ENCODE measurements at regions not wholly inside any gene's neighbourhood (a gene's known extent, or its start where the extent isn't known, plus 50 kb on each side); places are given as distances from the start of the nearest gene placed in this dataset.

DNA sequence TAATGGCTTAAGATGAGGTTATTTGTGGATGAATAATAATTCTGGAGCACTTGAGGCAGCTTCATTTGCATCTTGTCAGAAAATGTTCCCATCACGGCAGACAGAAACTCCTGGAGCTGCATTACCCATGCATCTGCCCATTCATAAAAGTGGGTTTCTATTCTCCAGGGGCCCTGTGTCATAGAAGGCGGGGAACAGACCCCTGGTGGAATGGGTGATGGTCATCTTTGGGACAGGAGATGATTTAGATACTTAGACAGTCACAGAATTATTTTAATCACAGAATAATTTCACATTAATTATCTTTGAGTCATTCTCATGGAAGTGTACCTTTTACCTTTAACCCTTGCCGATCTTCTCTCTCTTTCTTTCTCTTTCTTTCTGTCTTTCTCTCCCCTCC is 980.7 kb upstream of the TMEM132C start:
- Histone ChIP-seq H3K9me3 (ENCODE audit: control insufficient read depth in 1 of 2, low read length in 2 of 2) (no peaks in the 10 kb centered on the region), H3K27me3 (ENCODE audit: control insufficient read depth in 1 of 2, insufficient read depth in 2 of 2, low read length in 2 of 2) (no peaks in the 10 kb centered on the region), H3K4me3 (ENCODE audit: low read depth in 1 of 2, low read length in 2 of 2) (no peak overlapping the region), H3K9ac (ENCODE audit: low read depth in 1 of 2, low read length in 2 of 2) (no peak overlapping the region), H3K4me1 (ENCODE audit: control insufficient read depth in 1 of 2, insufficient read depth in 2 of 2, low read length in 2 of 2) (no peaks in the 10 kb centered on the region), H3K36me3 (ENCODE audit: control insufficient read depth in 1 of 2, insufficient read depth in 2 of 2, low read length in 2 of 2) (no peaks in the 10 kb centered on the region), H3K27ac (ENCODE audit: low read depth, low read length) (no peak overlapping the region)

DNA sequence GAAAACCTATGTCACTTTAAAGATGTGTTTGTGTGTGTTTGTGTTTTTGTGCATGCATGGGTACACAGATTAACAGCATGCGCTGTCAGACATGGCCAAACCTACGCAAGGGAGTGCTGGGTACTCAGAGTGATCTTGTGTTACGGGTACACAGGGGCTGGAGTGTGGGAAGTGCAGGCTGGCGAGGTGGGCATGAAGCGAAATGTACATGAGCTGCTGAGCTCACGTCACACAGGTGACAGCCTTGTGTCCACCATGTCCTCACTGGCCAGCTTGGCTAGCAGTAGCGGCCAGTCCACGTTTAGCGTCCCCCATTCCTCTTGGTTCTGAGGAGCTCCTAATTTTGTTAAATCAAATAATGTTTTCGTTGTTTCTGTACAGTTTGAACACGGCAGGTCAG is 979.7 kb upstream of the TMEM132C start:
- Histone ChIP-seq H3K4me3 (ENCODE audit: low read depth in 1 of 2, low read length in 2 of 2) (no peak overlapping the region), H3K9me3 (ENCODE audit: control insufficient read depth in 1 of 2, low read length in 2 of 2) (no peaks in the 10 kb centered on the region), H3K4me1 (ENCODE audit: control insufficient read depth in 1 of 2, insufficient read depth in 2 of 2, low read length in 2 of 2) (no peaks in the 10 kb centered on the region), H3K27me3 (ENCODE audit: control insufficient read depth in 1 of 2, insufficient read depth in 2 of 2, low read length in 2 of 2) (no peaks in the 10 kb centered on the region), H3K9ac (ENCODE audit: low read depth in 1 of 2, low read length in 2 of 2) (no peak overlapping the region), H3K27ac (ENCODE audit: low read depth, low read length) (no peak overlapping the region), H3K36me3 (ENCODE audit: control insufficient read depth in 1 of 2, insufficient read depth in 2 of 2, low read length in 2 of 2) (no peaks in the 10 kb centered on the region)

DNA sequence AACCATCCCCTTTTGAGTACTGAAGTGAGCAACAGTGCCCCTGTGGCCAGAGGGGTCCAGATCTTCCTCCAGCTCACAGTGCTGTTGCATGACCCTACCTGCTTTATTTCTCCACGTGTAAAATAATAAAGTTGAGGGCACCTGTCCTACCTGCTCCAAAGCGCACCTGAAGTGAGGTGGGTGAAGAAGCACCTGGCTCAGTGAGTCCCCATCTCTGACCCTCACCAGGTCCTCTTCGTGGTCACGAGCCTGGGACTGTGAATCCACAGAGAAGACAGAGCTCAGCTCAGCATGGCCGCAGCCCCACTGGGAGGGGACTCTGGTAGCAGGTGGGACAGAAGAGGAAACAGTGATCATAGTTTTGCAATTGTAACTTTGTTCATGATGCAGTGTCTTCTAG is 976.7 kb upstream of the TMEM132C start:
- no peaks in the 10 kb centered on the region for H3K36me3 ChIP-seq (ENCODE audit: control insufficient read depth in 1 of 2, insufficient read depth in 2 of 2, low read length in 2 of 2)
- H3K4me1 ChIP-seq (ENCODE audit: control insufficient read depth in 1 of 2, insufficient read depth in 2 of 2, low read length in 2 of 2): no peaks in the 10 kb centered on the region

DNA sequence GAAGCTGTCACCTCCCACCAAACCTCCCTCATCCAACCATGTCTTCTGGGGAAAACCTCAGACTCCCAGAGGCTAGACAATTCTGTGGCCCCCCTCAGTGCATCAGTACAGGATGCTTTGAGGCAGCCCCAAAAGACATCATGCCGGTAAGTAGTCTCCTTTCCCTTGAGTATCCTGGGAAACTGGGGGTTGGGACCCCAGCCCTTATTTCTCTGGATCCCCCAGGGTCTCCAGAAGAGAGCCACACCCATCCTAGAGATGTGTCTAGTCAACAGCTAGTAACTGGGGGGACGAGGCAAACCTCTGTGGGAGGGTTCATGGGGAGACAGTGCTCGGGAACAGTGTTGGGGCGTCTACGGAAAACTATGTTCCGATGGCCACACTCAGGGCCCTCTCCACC is 974.2 kb upstream of the TMEM132C start:
- H3K9ac ChIP-seq (ENCODE audit: low read depth in 1 of 2, low read length in 2 of 2): no peak overlapping the region
- no peaks in the 10 kb centered on the region for H3K4me1 ChIP-seq (ENCODE audit: control insufficient read depth in 1 of 2, insufficient read depth in 2 of 2, low read length in 2 of 2)
- no peaks in the 10 kb centered on the region for H3K9me3 ChIP-seq (ENCODE audit: control insufficient read depth in 1 of 2, low read length in 2 of 2)
- H3K4me3 ChIP-seq (ENCODE audit: low read depth in 1 of 2, low read length in 2 of 2): no peak overlapping the region
- H3K27me3 ChIP-seq (ENCODE audit: control insufficient read depth in 1 of 2, insufficient read depth in 2 of 2, low read length in 2 of 2): no peaks in the 10 kb centered on the region
- no peak overlapping the region for H3K27ac ChIP-seq (ENCODE audit: low read depth, low read length)
- no peaks in the 10 kb centered on the region for H3K36me3 ChIP-seq (ENCODE audit: control insufficient read depth in 1 of 2, insufficient read depth in 2 of 2, low read length in 2 of 2)

More for the DNA sequence above, 976.7 kb upstream of the TMEM132C start:
- no peak overlapping the region for H3K27ac ChIP-seq (ENCODE audit: low read depth, low read length)
- H3K9ac ChIP-seq (ENCODE audit: low read depth in 1 of 2, low read length in 2 of 2): no peak overlapping the region
- no peak overlapping the region for H3K4me3 ChIP-seq (ENCODE audit: low read depth in 1 of 2, low read length in 2 of 2)
- no peaks in the 10 kb centered on the region for H3K27me3 ChIP-seq (ENCODE audit: control insufficient read depth in 1 of 2, insufficient read depth in 2 of 2, low read length in 2 of 2)
- H3K9me3 ChIP-seq (ENCODE audit: control insufficient read depth in 1 of 2, low read length in 2 of 2): no peaks in the 10 kb centered on the region

DNA sequence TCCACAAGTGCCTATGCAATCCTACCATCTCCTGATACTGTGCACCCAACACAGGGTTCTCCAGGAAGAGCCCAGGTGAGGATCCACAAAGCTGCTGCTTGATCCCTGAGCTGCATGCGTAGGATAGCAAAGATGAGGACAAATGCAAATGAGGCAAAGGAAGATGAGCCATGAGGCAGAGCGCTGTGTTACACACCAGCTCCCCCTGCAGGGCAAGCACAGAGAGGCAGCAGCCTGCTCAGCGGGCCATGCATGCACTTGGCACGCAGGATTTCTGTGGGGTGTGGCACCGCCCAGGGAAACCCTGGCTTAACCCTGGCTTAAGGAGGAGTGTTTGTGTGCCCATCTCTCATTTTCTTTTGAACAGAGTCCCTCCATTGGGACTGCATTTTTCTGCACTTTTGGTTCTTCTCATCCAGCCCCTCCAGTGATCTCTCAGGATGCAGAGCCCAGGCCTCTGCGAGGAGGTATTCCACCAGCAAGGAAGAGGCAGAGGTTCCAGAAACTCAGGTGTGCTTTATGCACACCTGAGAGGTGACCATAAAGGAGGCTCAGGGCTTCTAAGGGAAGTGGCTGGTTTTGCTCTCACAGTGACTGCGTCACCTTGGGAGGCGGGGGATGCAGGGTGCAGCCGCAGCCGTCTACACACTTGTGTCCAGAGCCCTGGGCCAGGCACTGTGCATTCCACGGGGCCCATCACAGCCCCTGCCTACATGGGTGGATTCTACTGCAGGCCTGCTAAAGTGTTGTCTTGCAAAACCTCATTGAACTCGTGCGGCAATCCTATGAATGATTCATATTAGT is 973.3 kb upstream of the TMEM132C start:
- H3K27me3 ChIP-seq (ENCODE audit: control insufficient read depth in 1 of 2, insufficient read depth in 2 of 2, low read length in 2 of 2): no peaks in the 10 kb centered on the region
- no peak overlapping the region for H3K4me3 ChIP-seq (ENCODE audit: low read depth in 1 of 2, low read length in 2 of 2)
- no peak overlapping the region for H3K9ac ChIP-seq (ENCODE audit: low read depth in 1 of 2, low read length in 2 of 2)
- no peaks in the 10 kb centered on the region for H3K4me1 ChIP-seq (ENCODE audit: control insufficient read depth in 1 of 2, insufficient read depth in 2 of 2, low read length in 2 of 2)
- no peaks in the 10 kb centered on the region for H3K9me3 ChIP-seq (ENCODE audit: control insufficient read depth in 1 of 2, low read length in 2 of 2)
- no peak overlapping the region for H3K27ac ChIP-seq (ENCODE audit: low read depth, low read length)
- no peaks in the 10 kb centered on the region for H3K36me3 ChIP-seq (ENCODE audit: control insufficient read depth in 1 of 2, insufficient read depth in 2 of 2, low read length in 2 of 2)

DNA sequence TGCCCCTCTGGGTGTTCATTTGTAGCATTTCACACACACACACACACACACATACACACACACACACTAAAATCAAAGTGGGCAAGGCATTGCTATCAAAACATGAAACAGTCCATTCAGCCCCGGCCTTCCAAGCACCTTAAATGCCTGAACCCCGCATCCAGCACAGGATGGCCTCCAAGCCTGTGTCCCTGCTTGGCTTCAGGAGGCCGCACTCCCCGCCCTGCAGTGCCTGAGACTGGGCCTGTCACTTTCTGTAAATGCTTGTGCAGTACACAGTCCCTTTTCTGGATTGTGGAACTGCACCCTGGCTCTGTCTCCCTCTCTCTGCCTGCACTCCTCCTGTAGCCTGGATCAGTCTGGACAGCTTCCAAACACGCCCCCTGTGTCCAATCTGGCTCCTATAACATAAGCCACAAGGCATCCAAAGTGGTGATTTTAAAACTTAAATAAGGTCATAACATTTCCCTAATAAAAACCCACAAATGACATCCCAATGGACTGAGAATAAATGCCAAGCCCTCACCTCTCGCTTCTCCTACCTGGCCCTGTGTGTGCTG is 972.2 kb upstream of the TMEM132C start:
- Histone ChIP-seq H3K9ac (ENCODE audit: low read depth in 1 of 2, low read length in 2 of 2) (no peak overlapping the region), H3K4me3 (ENCODE audit: low read depth in 1 of 2, low read length in 2 of 2) (no peak overlapping the region), H3K9me3 (ENCODE audit: control insufficient read depth in 1 of 2, low read length in 2 of 2) (no peaks in the 10 kb centered on the region), H3K4me1 (ENCODE audit: control insufficient read depth in 1 of 2, insufficient read depth in 2 of 2, low read length in 2 of 2) (no peaks in the 10 kb centered on the region), H3K36me3 (ENCODE audit: control insufficient read depth in 1 of 2, insufficient read depth in 2 of 2, low read length in 2 of 2) (no peaks in the 10 kb centered on the region), H3K27me3 (ENCODE audit: control insufficient read depth in 1 of 2, insufficient read depth in 2 of 2, low read length in 2 of 2) (no peaks in the 10 kb centered on the region), H3K27ac (ENCODE audit: low read depth, low read length) (no peak overlapping the region)

DNA sequence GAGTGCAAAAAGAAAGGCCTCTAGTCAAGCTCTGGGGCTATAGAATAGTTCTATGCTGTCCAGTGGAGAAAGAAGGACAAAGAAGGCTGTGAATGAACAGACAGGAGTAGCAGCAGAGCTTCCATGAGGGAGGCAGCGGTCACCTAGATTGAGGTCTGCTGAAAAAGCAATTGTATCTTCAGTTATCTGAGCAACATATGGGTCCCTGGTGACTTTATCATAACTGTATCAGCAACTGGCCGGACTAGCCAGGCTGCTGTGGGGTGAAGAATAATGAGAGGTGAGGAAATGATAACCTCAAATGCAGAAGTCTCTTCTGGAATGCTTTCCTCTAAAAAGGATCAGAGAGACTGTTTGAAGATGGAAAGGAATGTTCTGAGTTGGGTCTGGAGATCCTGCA is 971.3 kb upstream of the TMEM132C start:
- Histone ChIP-seq H3K9ac (ENCODE audit: low read depth in 1 of 2, low read length in 2 of 2) (no peak overlapping the region), H3K4me1 (ENCODE audit: control insufficient read depth in 1 of 2, insufficient read depth in 2 of 2, low read length in 2 of 2) (no peaks in the 10 kb centered on the region), H3K27me3 (ENCODE audit: control insufficient read depth in 1 of 2, insufficient read depth in 2 of 2, low read length in 2 of 2) (no peaks in the 10 kb centered on the region)

DNA sequence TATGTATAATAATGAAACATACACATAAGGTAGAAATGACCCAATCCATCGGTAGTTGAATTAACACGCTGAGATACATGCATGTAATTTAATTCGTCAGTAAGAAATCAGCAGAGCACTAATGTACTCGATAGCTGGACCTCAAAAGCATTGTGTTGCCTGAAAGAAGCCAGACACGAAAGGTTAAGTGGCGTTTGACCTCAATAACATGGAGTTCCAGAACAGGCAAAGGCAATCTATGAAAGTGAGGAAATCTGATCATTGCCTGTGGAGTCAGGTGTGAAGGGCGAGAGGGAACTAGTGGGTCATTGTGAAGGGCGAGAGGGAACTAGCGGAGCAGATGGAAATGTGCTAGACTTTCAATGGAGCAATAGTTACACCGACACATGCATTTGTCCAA is 970.4 kb upstream of the TMEM132C start:
- no peaks in the 10 kb centered on the region for H3K36me3 ChIP-seq (ENCODE audit: control insufficient read depth in 1 of 2, insufficient read depth in 2 of 2, low read length in 2 of 2)
- H3K9ac ChIP-seq (ENCODE audit: low read depth in 1 of 2, low read length in 2 of 2): no peak overlapping the region
- H3K27me3 ChIP-seq (ENCODE audit: control insufficient read depth in 1 of 2, insufficient read depth in 2 of 2, low read length in 2 of 2): no peaks in the 10 kb centered on the region
- H3K27ac ChIP-seq (ENCODE audit: low read depth, low read length): no peak overlapping the region
- no peaks in the 10 kb centered on the region for H3K4me1 ChIP-seq (ENCODE audit: control insufficient read depth in 1 of 2, insufficient read depth in 2 of 2, low read length in 2 of 2)
- no peaks in the 10 kb centered on the region for H3K9me3 ChIP-seq (ENCODE audit: control insufficient read depth in 1 of 2, low read length in 2 of 2)
- no peak overlapping the region for H3K4me3 ChIP-seq (ENCODE audit: low read depth in 1 of 2, low read length in 2 of 2)

More for the DNA sequence above, 971.3 kb upstream of the TMEM132C start:
- no peaks in the 10 kb centered on the region for H3K36me3 ChIP-seq (ENCODE audit: control insufficient read depth in 1 of 2, insufficient read depth in 2 of 2, low read length in 2 of 2)
- no peak overlapping the region for H3K27ac ChIP-seq (ENCODE audit: low read depth, low read length)
- H3K4me3 ChIP-seq (ENCODE audit: low read depth in 1 of 2, low read length in 2 of 2): no peak overlapping the region
- no peaks in the 10 kb centered on the region for H3K9me3 ChIP-seq (ENCODE audit: control insufficient read depth in 1 of 2, low read length in 2 of 2)

DNA sequence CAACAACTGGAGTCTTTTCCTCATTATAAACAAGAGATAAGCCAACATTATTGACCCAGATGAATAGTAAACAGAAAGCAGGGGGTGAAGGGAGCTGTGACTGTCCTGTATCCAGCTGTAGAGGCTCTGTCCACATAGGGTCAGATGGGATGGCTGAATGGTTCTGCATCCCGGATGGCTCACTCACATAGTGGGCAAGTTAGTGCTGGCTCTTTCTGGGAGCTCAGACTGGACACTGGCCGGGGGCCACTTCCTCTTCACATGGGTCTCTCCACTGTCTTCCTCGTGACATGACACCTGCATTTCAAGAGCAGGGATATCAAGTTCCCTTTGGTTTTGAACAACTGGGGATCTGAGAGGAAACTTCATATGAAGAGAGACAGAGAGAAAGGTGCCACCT is 969.6 kb upstream of the TMEM132C start:
- Histone ChIP-seq H3K27ac (ENCODE audit: low read depth, low read length) (no peak overlapping the region), H3K4me1 (ENCODE audit: control insufficient read depth in 1 of 2, insufficient read depth in 2 of 2, low read length in 2 of 2) (no peaks in the 10 kb centered on the region), H3K27me3 (ENCODE audit: control insufficient read depth in 1 of 2, insufficient read depth in 2 of 2, low read length in 2 of 2) (no peaks in the 10 kb centered on the region), H3K9me3 (ENCODE audit: control insufficient read depth in 1 of 2, low read length in 2 of 2) (no peaks in the 10 kb centered on the region), H3K9ac (ENCODE audit: low read depth in 1 of 2, low read length in 2 of 2) (no peak overlapping the region), H3K4me3 (ENCODE audit: low read depth in 1 of 2, low read length in 2 of 2) (no peak overlapping the region), H3K36me3 (ENCODE audit: control insufficient read depth in 1 of 2, insufficient read depth in 2 of 2, low read length in 2 of 2) (no peaks in the 10 kb centered on the region)

DNA sequence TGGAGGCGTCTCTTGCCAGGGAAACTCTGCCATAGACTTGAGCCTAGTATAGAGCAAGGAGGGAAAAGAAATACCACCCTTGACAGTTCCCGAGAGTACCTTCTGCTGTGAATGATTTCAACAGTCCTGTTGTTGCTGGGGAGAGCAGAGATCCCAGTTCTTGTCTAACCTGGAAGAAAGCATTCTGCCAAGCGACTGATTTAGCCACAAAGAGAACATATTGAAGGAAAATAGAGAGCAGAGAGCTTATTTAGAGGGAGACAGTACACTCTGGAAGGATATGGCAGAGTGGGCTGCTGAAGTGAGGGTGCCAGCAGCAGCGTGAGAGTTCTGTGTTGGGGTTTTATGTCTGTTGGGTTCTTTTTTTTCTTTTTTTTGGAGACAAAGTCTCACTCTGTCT is 966.9 kb upstream of the TMEM132C start:
- H3K9me3 ChIP-seq (ENCODE audit: control insufficient read depth in 1 of 2, low read length in 2 of 2): no peaks in the 10 kb centered on the region
- H3K36me3 ChIP-seq (ENCODE audit: control insufficient read depth in 1 of 2, insufficient read depth in 2 of 2, low read length in 2 of 2): no peaks in the 10 kb centered on the region
- H3K27me3 ChIP-seq (ENCODE audit: control insufficient read depth in 1 of 2, insufficient read depth in 2 of 2, low read length in 2 of 2): peaks cover 0 to 3% of the 10 kb centered on the region in 2 donors
- no peak overlapping the region for H3K9ac ChIP-seq (ENCODE audit: low read depth in 1 of 2, low read length in 2 of 2)
- no peaks in the 10 kb centered on the region for H3K4me1 ChIP-seq (ENCODE audit: control insufficient read depth in 1 of 2, insufficient read depth in 2 of 2, low read length in 2 of 2)
- H3K27ac ChIP-seq (ENCODE audit: low read depth, low read length): no peak overlapping the region
- no peak overlapping the region for H3K4me3 ChIP-seq (ENCODE audit: low read depth in 1 of 2, low read length in 2 of 2)
